ENCODE measurements at regions not wholly inside any gene's neighbourhood (a gene's known extent, or its start where the extent isn't known, plus 50 kb on each side); places are given as distances from the start of the nearest gene placed in this dataset.

- TF ChIP-seq EZH2phosphoT487 (IDR thresholded peaks at IDR 0.05; ENCODE audit: borderline replicate concordance) = no peak
- TF ChIP-seq CTCF (conservative IDR thresholded peaks at IDR 0.05; ENCODE audit: low read length) = no peak
Observed at GRCh38 chr11:32262367-32262766, 171.5 kb downstream of the RCN1 start.

GRCh38 chr11:32265911-32266310 lies 169.4 kb downstream of the WT1 start:
- H3K36me3 ChIP-seq (ENCODE audit: insufficient read depth, low read length) = no peaks in the 10 kb centered on the region
- H3K9me3 ChIP-seq (ENCODE audit: insufficient read depth, low read depth, low read length) = no peaks in the 10 kb centered on the region
- H3K4me3 ChIP-seq (ENCODE audit: low read length, poor library complexity, severe bottlenecking) = no peak overlapping the region
- H3K79me2 ChIP-seq (ENCODE audit: insufficient read depth, low read length) = no peaks in the 10 kb centered on the region
- TF ChIP-seq CTCF (conservative IDR thresholded peaks at IDR 0.05; ENCODE audit: low read length) (no peak), EZH2phosphoT487 (IDR thresholded peaks at IDR 0.05; ENCODE audit: borderline replicate concordance) (no peak)
- no peaks in the 10 kb centered on the region for H4K20me1 ChIP-seq (ENCODE audit: insufficient read depth, low read length, poor library complexity, severe bottlenecking)
- H3K9ac ChIP-seq (ENCODE audit: low read depth, low read length, poor library complexity, severe bottlenecking) = no peak overlapping the region
- no peak overlapping the region for H3K4me2 ChIP-seq (ENCODE audit: low read depth, low read length, poor library complexity, severe bottlenecking)
- H3K9me2 ChIP-seq (replicated peaks; ENCODE audit: low read depth, low read length) = no peaks in the 10 kb centered on the region
- H2AFZ ChIP-seq (ENCODE audit: low read length) = no peak overlapping the region
- H3K27me3 ChIP-seq (ENCODE audit: insufficient read depth, low read length, poor library complexity, severe bottlenecking) = no peaks in the 10 kb centered on the region
- H3F3A ChIP-seq (ENCODE audit: low read depth) = no peaks in the 10 kb centered on the region
- H3K4me1 ChIP-seq (ENCODE audit: insufficient read depth, low read length, poor library complexity, severe bottlenecking) = no peaks in the 10 kb centered on the region

More at GRCh38 chr11:32262367-32262766, 171.5 kb downstream of the RCN1 start:
- Histone ChIP-seq H3K27me3 (ENCODE audit: insufficient read depth, low read length, poor library complexity, severe bottlenecking) (no peaks in the 10 kb centered on the region), H3K9me3 (ENCODE audit: insufficient read depth, low read depth, low read length) (no peaks in the 10 kb centered on the region), H3K4me1 (ENCODE audit: insufficient read depth, low read length, poor library complexity, severe bottlenecking) (no peaks in the 10 kb centered on the region), H2AFZ (ENCODE audit: low read length) (no peak overlapping the region), H3F3A (ENCODE audit: low read depth) (no peaks in the 10 kb centered on the region), H3K79me2 (ENCODE audit: insufficient read depth, low read length) (no peaks in the 10 kb centered on the region), H3K9me2 (replicated peaks; ENCODE audit: low read depth, low read length) (no peaks in the 10 kb centered on the region), H3K9ac (ENCODE audit: low read depth, low read length, poor library complexity, severe bottlenecking) (no peak overlapping the region), H3K4me3 (ENCODE audit: low read length, poor library complexity, severe bottlenecking) (no peak overlapping the region), H4K20me1 (ENCODE audit: insufficient read depth, low read length, poor library complexity, severe bottlenecking) (no peaks in the 10 kb centered on the region), H3K4me2 (ENCODE audit: low read depth, low read length, poor library complexity, severe bottlenecking) (no peak overlapping the region), H3K36me3 (ENCODE audit: insufficient read depth, low read length) (no peaks in the 10 kb centered on the region)

GRCh38 chr11:32266601-32267000 lies 168.7 kb downstream of the WT1 start:
- H3K9me3 ChIP-seq (ENCODE audit: insufficient read depth, low read depth, low read length) = no peaks in the 10 kb centered on the region
- no peaks in the 10 kb centered on the region for H3K79me2 ChIP-seq (ENCODE audit: insufficient read depth, low read length)
- no peaks in the 10 kb centered on the region for H3K27me3 ChIP-seq (ENCODE audit: insufficient read depth, low read length, poor library complexity, severe bottlenecking)
- no peaks in the 10 kb centered on the region for H3K9me2 ChIP-seq (replicated peaks; ENCODE audit: low read depth, low read length)
- H3F3A ChIP-seq (ENCODE audit: low read depth) = no peaks in the 10 kb centered on the region
- no peaks in the 10 kb centered on the region for H3K4me1 ChIP-seq (ENCODE audit: insufficient read depth, low read length, poor library complexity, severe bottlenecking)
- no peak overlapping the region for H2AFZ ChIP-seq (ENCODE audit: low read length)
- H3K4me2 ChIP-seq (ENCODE audit: low read depth, low read length, poor library complexity, severe bottlenecking) = no peak overlapping the region
- H3K36me3 ChIP-seq (ENCODE audit: insufficient read depth, low read length) = no peaks in the 10 kb centered on the region
- no peak for TF ChIP-seq CTCF (conservative IDR thresholded peaks at IDR 0.05; ENCODE audit: low read length)
- TF ChIP-seq EZH2phosphoT487 (IDR thresholded peaks at IDR 0.05; ENCODE audit: borderline replicate concordance) = no peak
- H4K20me1 ChIP-seq (ENCODE audit: insufficient read depth, low read length, poor library complexity, severe bottlenecking) = no peaks in the 10 kb centered on the region
- no peak overlapping the region for H3K9ac ChIP-seq (ENCODE audit: low read depth, low read length, poor library complexity, severe bottlenecking)
- H3K4me3 ChIP-seq (ENCODE audit: low read length, poor library complexity, severe bottlenecking) = no peak overlapping the region
